Liver (tissue), 8 donors: ENCODE measurements at regions not wholly inside any gene's neighbourhood (a gene's known extent, or its start where the extent isn't known, plus 50 kb on each side); places are given as distances from the start of the nearest gene placed in this dataset.

ENCODE experiments used
- DNase-seq: peaks from one replicate; pipeline ENCODE4 v3.0.0-alpha.2; 2017; ENCODE audit warnings: low spot score
- H3K27ac ChIP-seq, 2 donors: one replicate each; pipeline ENCODE4 v1.7.0; 2013; ENCODE audit warnings: inconsistent platforms in 2 of 2, low read length in 2 of 2, control low read depth in 1 of 2, low read depth in 1 of 2, mild to moderate bottlenecking in 1 of 2
- H3K27me3 ChIP-seq, 4 donors: one replicate each; pipeline versions ENCODE4 v1.6.1 to v1.7.0; 2013; ENCODE audit warnings: low read length in 3 of 4, inconsistent platforms in 1 of 4, mild to moderate bottlenecking in 1 of 4, moderate library complexity in 1 of 4; ENCODE audit not compliant: control insufficient read depth in 4 of 4, insufficient read depth in 4 of 4
- H3K36me3 ChIP-seq, 4 donors: one replicate each; pipeline versions ENCODE4 v1.6.1 to v1.7.0; 2013; ENCODE audit warnings: low read length in 3 of 4, mild to moderate bottlenecking in 3 of 4, low read depth in 1 of 4, moderate library complexity in 1 of 4; ENCODE audit not compliant: control insufficient read depth in 4 of 4, insufficient read depth in 3 of 4
- H3K4me1 ChIP-seq, 4 donors: one replicate each; pipeline versions ENCODE4 v1.6.1 to v1.7.0; 2013; ENCODE audit warnings: low read length in 3 of 4, mild to moderate bottlenecking in 3 of 4, moderate library complexity in 1 of 4; ENCODE audit not compliant: control insufficient read depth in 4 of 4, insufficient read depth in 4 of 4
- H3K4me3 ChIP-seq, 3 donors: one replicate each; pipeline versions ENCODE4 v1.6.1 to v1.7.0; 2013; ENCODE audit warnings: low read length in 3 of 3, control low read depth in 1 of 3, low read depth in 1 of 3, mild to moderate bottlenecking in 1 of 3
- H3K9ac ChIP-seq, 2 donors: one replicate each; pipeline ENCODE4 v1.7.0; 2013; ENCODE audit warnings: low read length in 2 of 2, mild to moderate bottlenecking in 2 of 2, moderate library complexity in 2 of 2, control low read depth in 1 of 2, low read depth in 1 of 2
- H3K9me3 ChIP-seq, 4 donors: one replicate each; pipeline versions ENCODE4 v1.6.1 to v1.7.0; 2013; ENCODE audit warnings: low read length in 3 of 4; ENCODE audit not compliant: control insufficient read depth in 4 of 4
- ATF3 ChIP-seq: IDR thresholded peaks from 2 replicates; pipeline ENCODE4 v1.6.1; 2016; ENCODE audit warnings: antibody characterized with exemption
- CTCF ChIP-seq: fragments of 150-350 bp; IDR thresholded peaks from 2 replicates; pipeline ENCODE4 v1.5.1; 2017; ENCODE audit warnings: improper control_type of control experiment, low read depth, low read length; ENCODE audit not compliant: missing input control
- EGR1 ChIP-seq, 2 donors: IDR thresholded peaks; 2 replicates each; pipeline ENCODE4 v1.6.1; 2016 to 2018; ENCODE audit warnings: antibody characterized with exemption in 2 of 2, low read depth in 2 of 2
- FOXA1 ChIP-seq: IDR thresholded peaks from 2 replicates; pipeline ENCODE4 v1.6.1; 2016; ENCODE audit warnings: antibody characterized with exemption
- FOXA2 ChIP-seq: IDR thresholded peaks from 2 replicates; pipeline ENCODE4 v1.6.1; 2016; ENCODE audit warnings: antibody characterized with exemption
- GABPA ChIP-seq, 2 donors: IDR thresholded peaks in 1 of 2; conservative IDR thresholded peaks in 1 of 2; 2 replicates each; pipeline ENCODE4 v1.6.1; 2016; ENCODE audit warnings: antibody characterized with exemption in 2 of 2, mild to moderate bottlenecking in 1 of 2, moderate library complexity in 1 of 2
- HNF4A ChIP-seq, 2 donors: conservative IDR thresholded peaks; 2 replicates each; pipeline ENCODE4 v1.6.1; 2016; ENCODE audit warnings: antibody characterized with exemption in 2 of 2, mild to moderate bottlenecking in 2 of 2
- HNF4G ChIP-seq: IDR thresholded peaks from 2 replicates; pipeline ENCODE4 v1.6.1; 2016; ENCODE audit warnings: antibody characterized with exemption
- JUND ChIP-seq, 2 donors: IDR thresholded peaks; 2 replicates each; pipeline ENCODE4 v1.6.1; 2016; ENCODE audit warnings: antibody characterized with exemption in 2 of 2
- MAX ChIP-seq: IDR thresholded peaks from 2 replicates; pipeline ENCODE4 v1.6.1; 2016; ENCODE audit warnings: antibody characterized with exemption
- NR2F2 ChIP-seq: IDR thresholded peaks from 2 replicates; pipeline ENCODE4 v1.6.1; 2016; ENCODE audit warnings: antibody characterized with exemption
- RAD21 ChIP-seq, 2 donors: IDR thresholded peaks; 2 replicates each; pipeline ENCODE4 v1.6.1; 2016; ENCODE audit warnings: antibody characterized with exemption in 2 of 2, mild to moderate bottlenecking in 2 of 2
- REST ChIP-seq: IDR thresholded peaks from 2 replicates; pipeline ENCODE4 v1.6.1; 2016; ENCODE audit warnings: antibody characterized with exemption, mild to moderate bottlenecking
- RXRA ChIP-seq, 2 donors: IDR thresholded peaks; 2 replicates each; pipeline ENCODE4 v1.6.1; 2017 to 2018; ENCODE audit warnings: antibody characterized with exemption in 2 of 2, mild to moderate bottlenecking in 1 of 2
- SP1 ChIP-seq: IDR thresholded peaks from 2 replicates; pipeline ENCODE4 v1.6.1; 2018; ENCODE audit warnings: antibody characterized with exemption, mild to moderate bottlenecking
- TAF1 ChIP-seq: conservative IDR thresholded peaks from 2 replicates; pipeline ENCODE4 v1.6.1; 2016; ENCODE audit warnings: antibody characterized with exemption, mild to moderate bottlenecking
- YY1 ChIP-seq: IDR thresholded peaks from 2 replicates; pipeline ENCODE4 v1.6.1; 2016; ENCODE audit warnings: antibody characterized with exemption, mild to moderate bottlenecking
- ZBTB33 ChIP-seq: IDR thresholded peaks from 2 replicates; pipeline ENCODE4 v1.6.1; 2016; ENCODE audit warnings: antibody characterized with exemption
- WGBS: extraction: QIAGEN DNeasy Blood & Tissue Kit; methylation state at CpG from one replicate; pipeline ENCODE4 v1.1.7; 2013; 5-methylcytosine and 5-hydroxymethylcytosine counted together
- donor health status: healthy.
- donor health status: healthy.
- donor health status: healthy.
- donor health status: healthy.
- donor health status: healthy.

- H3K4me3 ChIP-seq: no peak overlapping the region
- DNase-seq: no peak
- 82% methylated on average over 14 of the region's 14 CpGs for WGBS
- no peaks in the 10 kb centered on the region for H3K4me1 ChIP-seq
- H3K9me3 ChIP-seq: no peaks in the 10 kb centered on the region
- H3K27ac ChIP-seq: no peak overlapping the region
- no peak for TF ChIP-seq GABPA (IDR thresholded peaks at IDR 0.05 in 1 of 2, conservative IDR thresholded peaks at IDR 0.05 in 1 of 2)
- TF ChIP-seq SP1: no peak
- TF ChIP-seq RAD21 (IDR thresholded peaks at IDR 0.05): no peak
- TF ChIP-seq MAX: no peak
- TF ChIP-seq JUND (IDR thresholded peaks at IDR 0.05): no peak
- no peak for TF ChIP-seq HNF4A (conservative IDR thresholded peaks at IDR 0.05)
- TF ChIP-seq NR2F2: no peak
- TF ChIP-seq CTCF: no peak
- no peak for TF ChIP-seq EGR1 (IDR thresholded peaks at IDR 0.05; ENCODE audit: low read depth in 2 of 2)
- TF ChIP-seq ATF3: no peak
- TF ChIP-seq FOXA1: no peak
- no peak for TF ChIP-seq RXRA (IDR thresholded peaks at IDR 0.05)
- TF ChIP-seq TAF1: no peak
- no peak for TF ChIP-seq HNF4G
- no peak for TF ChIP-seq ZBTB33
- TF ChIP-seq FOXA2: no peak
- TF ChIP-seq YY1: no peak
- TF ChIP-seq REST: no peak
- no peaks in the 10 kb centered on the region for H3K27me3 ChIP-seq
- H3K9ac ChIP-seq: no peak overlapping the region
- H3K36me3 ChIP-seq: no peaks in the 10 kb centered on the region
These were observed 96.2 kb downstream of the HES1 start for GRCh38 chr3:194231929-194232832.
